GM13976 (cell line): ENCODE measurements at regions not wholly inside any gene's neighbourhood (a gene's known extent, or its start where the extent isn't known, plus 50 kb on each side); places are given as distances from the start of the nearest gene placed in this dataset.

Experiments used
- DNase-seq: peaks from one replicate; pipeline ENCODE4 v3.0.0; 2012; ENCODE audit warnings: low spot score
- in situ Hi-C: fragments of 300-500 bp; cut with MboI; formaldehyde crosslinking; loops from one replicate; pipeline ENCODE4 v1.12.0; 2022; ENCODE audit warnings: low sequenced_read_pairs, mixed read lengths, inconsistent platforms; ENCODE audit not compliant: unreplicated experiment
- TF ChIP-seq, protein P1 (sequence below): IDR thresholded peaks from 2 replicates; pipeline ENCODE4 v1.5.1; 2012; ENCODE audit warnings: borderline replicate concordance, mild to moderate bottlenecking; ENCODE audit not compliant: insufficient read depth; ENCODE audit errors: extremely low read depth, missing control alignments, control extremely low read depth

DNA sequence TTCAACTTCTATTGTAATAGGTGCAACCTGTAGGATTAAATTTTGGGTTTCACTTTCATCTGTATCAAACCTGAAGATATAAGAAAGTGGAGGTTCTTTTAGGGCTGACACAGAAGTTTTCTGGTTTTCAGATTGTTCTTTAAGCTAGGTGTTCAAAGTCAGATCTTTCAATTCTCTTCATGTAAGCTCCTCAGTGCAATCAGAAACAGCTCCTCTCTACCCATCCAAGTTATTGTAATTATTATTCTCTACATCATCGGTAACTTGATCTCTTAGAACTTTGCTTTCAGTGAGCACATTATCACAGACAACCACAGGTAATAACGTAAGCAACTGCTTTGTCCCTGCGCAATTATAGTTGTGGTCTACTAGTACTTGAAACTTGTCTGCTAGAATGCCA is 179.4 kb downstream of the MYCN start:
- TF ChIP-seq, protein P1, sequence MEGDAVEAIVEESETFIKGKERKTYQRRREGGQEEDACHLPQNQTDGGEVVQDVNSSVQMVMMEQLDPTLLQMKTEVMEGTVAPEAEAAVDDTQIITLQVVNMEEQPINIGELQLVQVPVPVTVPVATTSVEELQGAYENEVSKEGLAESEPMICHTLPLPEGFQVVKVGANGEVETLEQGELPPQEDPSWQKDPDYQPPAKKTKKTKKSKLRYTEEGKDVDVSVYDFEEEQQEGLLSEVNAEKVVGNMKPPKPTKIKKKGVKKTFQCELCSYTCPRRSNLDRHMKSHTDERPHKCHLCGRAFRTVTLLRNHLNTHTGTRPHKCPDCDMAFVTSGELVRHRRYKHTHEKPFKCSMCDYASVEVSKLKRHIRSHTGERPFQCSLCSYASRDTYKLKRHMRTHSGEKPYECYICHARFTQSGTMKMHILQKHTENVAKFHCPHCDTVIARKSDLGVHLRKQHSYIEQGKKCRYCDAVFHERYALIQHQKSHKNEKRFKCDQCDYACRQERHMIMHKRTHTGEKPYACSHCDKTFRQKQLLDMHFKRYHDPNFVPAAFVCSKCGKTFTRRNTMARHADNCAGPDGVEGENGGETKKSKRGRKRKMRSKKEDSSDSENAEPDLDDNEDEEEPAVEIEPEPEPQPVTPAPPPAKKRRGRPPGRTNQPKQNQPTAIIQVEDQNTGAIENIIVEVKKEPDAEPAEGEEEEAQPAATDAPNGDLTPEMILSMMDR, result no peak
- no peak for DNase-seq
- in situ Hi-C loops, result no loop called here

GRCh38 chr2:16118611-16119590 is 178.6 kb downstream of the MYCN start:
- DNase-seq, result no peak
- in situ Hi-C loops, result no loop called here
- TF ChIP-seq, protein P1, result no peak

- TF ChIP-seq, protein P1, result no peak
- in situ Hi-C loops, result no loop called here
- DNase-seq, result no peak
Observed at GRCh38 chr2:16117791-16118610, 177.7 kb downstream of the MYCN start.

DNA sequence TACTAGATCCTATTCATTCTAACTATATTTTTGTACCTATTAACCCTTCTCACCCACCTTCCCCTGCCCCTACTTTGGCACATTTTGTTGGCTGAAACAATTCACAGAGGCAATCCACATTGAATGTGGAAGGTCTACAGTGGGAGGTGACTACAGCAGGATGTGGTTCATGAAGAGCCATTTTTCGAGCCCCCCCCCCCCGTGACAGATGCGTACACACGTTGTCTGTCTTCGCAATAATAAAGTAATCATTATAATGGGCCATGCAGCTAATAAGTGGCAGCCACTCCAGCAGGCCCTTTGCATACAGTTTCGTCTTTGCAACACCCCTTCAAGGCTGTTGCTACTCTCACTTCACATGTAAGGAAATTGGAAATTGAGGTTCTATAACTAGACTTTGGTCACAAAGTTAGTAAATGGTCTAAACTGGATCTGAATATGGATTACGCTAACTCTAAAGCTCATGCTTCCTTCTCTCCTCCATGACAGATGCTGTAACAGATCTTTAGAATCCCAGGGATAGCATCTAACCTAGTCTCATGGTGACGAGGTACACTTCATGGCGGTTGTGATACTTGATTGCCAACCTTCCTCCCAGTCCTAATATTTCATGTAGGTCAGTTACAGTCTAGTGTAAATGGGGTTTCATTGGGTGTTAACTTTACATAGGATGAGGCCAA is 176.8 kb downstream of the MYCN start:
- in situ Hi-C loops, result no loop called here
- TF ChIP-seq, protein P1, result no peak
- DNase-seq, result no peak

- no peak for DNase-seq
- TF ChIP-seq, protein P1, result no peak
- in situ Hi-C loops, result no loop called here
Observed at GRCh38 chr2:16115881-16116830, 175.8 kb downstream of the MYCN start.
